ENCODE measurements at regions not wholly inside any gene's neighbourhood (a gene's known extent, or its start where the extent isn't known, plus 50 kb on each side); places are given as distances from the start of the nearest gene placed in this dataset.

- TF ChIP-seq MAX (IDR thresholded peaks at IDR 0.05) (no peak), YY1 (IDR thresholded peaks at IDR 0.05; ENCODE audit: extremely low read depth, insufficient replicate concordance, low read depth, low read length) (no peak), TCF7L2 (IDR thresholded peaks at IDR 0.05; ENCODE audit: borderline replicate concordance, extremely low read depth, insufficient read depth, insufficient read length) (no peak), RAD21 (IDR thresholded peaks at IDR 0.05; ENCODE audit: low read depth) (no peak), POLR2A (IDR thresholded peaks at IDR 0.05; ENCODE audit: borderline replicate concordance, extremely low read depth, insufficient read depth, insufficient read length) (no peak), EZH2phosphoT487 (IDR thresholded peaks at IDR 0.05; ENCODE audit: borderline replicate concordance) (no peak), REST (IDR thresholded peaks at IDR 0.05; ENCODE audit: low read depth) (no peak), ZFX (IDR thresholded peaks at IDR 0.05) (no peak)
- TF ChIP-seq, protein P1, sequence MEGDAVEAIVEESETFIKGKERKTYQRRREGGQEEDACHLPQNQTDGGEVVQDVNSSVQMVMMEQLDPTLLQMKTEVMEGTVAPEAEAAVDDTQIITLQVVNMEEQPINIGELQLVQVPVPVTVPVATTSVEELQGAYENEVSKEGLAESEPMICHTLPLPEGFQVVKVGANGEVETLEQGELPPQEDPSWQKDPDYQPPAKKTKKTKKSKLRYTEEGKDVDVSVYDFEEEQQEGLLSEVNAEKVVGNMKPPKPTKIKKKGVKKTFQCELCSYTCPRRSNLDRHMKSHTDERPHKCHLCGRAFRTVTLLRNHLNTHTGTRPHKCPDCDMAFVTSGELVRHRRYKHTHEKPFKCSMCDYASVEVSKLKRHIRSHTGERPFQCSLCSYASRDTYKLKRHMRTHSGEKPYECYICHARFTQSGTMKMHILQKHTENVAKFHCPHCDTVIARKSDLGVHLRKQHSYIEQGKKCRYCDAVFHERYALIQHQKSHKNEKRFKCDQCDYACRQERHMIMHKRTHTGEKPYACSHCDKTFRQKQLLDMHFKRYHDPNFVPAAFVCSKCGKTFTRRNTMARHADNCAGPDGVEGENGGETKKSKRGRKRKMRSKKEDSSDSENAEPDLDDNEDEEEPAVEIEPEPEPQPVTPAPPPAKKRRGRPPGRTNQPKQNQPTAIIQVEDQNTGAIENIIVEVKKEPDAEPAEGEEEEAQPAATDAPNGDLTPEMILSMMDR (IDR thresholded peaks at IDR 0.05 in 2 of 3, conservative IDR thresholded peaks at IDR 0.05 in 1 of 3; ENCODE audit: borderline replicate concordance in 1 of 3, insufficient read depth in 1 of 3, low read depth in 2 of 3, low read length in 2 of 3), result no peak
Measured at GRCh38 chr10:9051328-9051974, 997.0 kb downstream of the GATA3 start.

Measured in HCT116 (cell line).